ENCODE measurements at regions not wholly inside any gene's neighbourhood (a gene's known extent, or its start where the extent isn't known, plus 50 kb on each side); places are given as distances from the start of the nearest gene placed in this dataset.
"Not testable (repeated sequence)": the region's sequence is repeated elsewhere in the genome, so short reads cannot be mapped to it uniquely, and the experiment has no call there.

DNA sequence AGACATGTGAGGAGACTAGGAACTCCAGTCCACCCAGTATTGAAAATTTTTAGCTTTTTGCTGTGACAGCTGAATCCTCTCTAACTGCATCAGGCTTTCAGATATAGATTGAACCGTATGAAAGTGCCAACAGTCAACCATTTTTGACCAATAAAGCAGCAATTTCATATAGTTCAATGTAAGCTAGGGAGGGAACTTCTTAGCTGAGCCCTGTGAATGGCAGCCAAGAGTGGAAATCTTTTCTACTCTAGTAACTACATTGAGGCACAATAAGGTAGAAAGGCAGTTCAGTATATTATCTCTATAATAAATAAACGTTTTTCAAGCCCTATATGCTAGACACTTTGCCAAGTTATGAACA, 96.3 kb upstream of the TANK start:
- DNase-seq (ENCODE audit: low read depth): no peak

DNA sequence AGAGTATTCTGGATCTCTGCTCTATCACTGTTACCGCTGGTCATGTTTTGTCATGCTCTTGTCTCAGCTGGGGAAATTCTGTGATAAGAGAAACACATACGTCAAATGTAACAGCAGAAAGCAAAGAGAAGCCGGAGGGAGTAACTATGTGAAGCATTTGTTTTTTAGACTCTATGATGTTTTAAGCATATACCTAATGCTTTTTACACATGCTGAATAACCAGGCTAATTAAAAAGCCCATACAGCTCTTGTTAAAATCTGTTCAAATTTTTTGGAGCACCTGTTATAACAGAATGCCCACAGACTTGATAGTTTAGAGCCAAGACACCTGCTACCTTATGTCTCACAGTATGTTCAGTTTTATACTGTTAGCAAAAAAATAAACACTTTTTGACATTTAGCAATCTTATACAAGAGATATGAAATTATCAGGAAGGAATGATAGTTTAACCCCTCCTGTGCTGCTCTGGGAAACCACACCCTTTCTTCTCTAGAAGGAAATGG, 92.3 kb upstream of the TANK start:
- DNase-seq (ENCODE audit: low read depth): no peak

- peak; percentile 55 for DNase-seq (ENCODE audit: low read depth)
These were observed 91.6 kb upstream of the TANK start for GRCh38 chr2:161068670-161069069.

- no peak for DNase-seq (ENCODE audit: low read depth)
These were observed 89.3 kb upstream of the TANK start for GRCh38 chr2:161070693-161071479.

DNA sequence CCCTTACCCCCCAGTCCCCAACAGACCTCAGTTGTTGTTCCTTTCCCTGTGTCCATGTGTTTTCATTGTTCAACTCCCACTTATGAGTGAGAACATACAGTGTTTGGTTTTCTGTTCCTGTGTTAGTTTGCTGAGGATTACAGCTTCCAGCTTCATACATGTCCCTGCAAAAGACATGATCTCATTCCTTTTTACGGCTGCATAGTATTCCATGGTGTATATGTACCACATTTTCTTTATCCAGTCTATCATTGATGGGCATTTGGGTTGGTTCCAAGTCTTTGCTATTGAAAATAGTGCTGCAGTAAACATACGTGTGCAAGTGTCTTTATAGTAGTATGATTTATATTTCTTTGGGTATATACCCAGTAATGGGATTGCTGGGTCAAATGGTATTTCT, 87.8 kb upstream of the TANK start:
- not testable (repeated sequence) for DNase-seq (ENCODE audit: low read depth)

- DNase-seq (ENCODE audit: low read depth): no peak
These were observed 84.5 kb upstream of the TANK start for GRCh38 chr2:161075701-161076100.

- no peak for DNase-seq (ENCODE audit: low read depth)
These were observed 83.3 kb upstream of the TANK start for GRCh38 chr2:161076936-161077335.

DNA sequence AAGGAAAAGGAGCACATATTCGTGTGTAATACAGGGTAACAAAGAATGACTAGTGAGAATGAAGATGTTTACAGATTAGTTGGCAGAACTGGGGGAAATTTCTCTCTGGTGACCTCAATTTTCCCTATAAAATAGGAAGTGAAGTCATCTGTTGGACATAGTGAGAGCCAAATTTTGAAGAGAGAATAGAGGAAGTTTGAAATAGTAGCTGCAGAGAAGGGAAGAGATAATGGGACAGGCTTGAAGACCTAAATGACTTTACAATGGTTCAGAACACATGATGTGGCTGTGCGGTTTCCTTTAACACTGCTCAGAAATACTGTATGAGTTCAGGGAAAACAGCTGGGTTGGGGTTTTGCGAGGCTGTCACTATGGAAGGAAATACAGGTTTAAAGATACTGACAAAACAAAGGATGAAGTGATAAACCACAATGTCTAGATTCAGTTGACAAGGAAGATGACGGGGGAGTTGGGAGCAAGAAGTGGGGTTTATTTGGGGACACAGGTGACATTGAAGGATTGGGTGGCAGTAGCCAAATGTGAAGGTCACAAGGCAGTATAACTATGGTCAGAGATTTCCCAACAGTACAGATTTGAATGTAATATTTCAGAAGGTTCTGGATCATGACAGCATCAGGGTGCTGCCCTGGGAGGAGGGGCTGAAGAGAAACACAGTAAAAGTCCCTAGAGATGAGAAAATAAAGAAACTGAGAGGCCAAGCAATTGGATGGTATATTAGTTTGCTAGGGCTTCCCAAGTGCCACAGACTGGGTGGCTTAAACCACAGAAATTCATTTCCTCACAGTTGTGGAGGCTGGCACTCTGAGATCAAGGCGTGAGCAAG, 82.6 kb upstream of the TANK start:
- no peak for DNase-seq (ENCODE audit: low read depth)

DNA sequence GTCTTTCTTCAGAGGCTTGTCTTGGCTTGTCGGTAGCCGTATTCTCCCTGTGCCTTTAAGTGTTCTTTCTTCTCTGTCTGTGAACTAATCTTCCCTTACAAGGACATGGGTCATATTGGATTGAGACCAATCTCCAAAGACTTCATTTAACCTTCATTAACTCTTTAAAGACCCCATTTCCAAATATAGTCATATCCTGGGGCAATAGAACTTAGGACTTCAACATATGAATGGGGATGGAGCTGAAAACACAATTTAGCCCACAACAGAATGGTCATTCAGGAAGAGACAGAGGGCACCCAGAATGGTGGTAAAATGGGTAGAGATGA, 82.1 kb upstream of the TANK start:
- no peak for DNase-seq (ENCODE audit: low read depth)

DNA sequence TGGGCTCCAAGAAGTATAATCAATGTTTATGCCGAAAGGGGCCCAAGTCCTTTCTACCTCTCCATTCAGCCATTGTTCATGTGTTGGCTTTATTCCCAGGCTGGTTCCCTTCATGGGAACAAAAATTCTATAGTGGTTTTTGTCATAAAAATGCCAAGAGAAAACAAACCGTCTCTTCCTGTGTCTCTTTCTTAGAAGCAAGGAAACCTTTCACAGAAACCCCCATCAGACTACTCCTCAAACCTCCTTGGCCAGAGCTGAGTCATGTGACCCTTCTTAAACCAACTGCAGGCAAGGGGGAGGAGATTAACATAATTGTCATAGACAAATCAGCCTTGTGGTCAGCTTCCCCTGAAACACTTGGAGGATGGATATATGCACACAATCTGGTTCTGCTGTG, 75.1 kb upstream of the TANK start:
- DNase-seq (ENCODE audit: low read depth): no peak

DNA sequence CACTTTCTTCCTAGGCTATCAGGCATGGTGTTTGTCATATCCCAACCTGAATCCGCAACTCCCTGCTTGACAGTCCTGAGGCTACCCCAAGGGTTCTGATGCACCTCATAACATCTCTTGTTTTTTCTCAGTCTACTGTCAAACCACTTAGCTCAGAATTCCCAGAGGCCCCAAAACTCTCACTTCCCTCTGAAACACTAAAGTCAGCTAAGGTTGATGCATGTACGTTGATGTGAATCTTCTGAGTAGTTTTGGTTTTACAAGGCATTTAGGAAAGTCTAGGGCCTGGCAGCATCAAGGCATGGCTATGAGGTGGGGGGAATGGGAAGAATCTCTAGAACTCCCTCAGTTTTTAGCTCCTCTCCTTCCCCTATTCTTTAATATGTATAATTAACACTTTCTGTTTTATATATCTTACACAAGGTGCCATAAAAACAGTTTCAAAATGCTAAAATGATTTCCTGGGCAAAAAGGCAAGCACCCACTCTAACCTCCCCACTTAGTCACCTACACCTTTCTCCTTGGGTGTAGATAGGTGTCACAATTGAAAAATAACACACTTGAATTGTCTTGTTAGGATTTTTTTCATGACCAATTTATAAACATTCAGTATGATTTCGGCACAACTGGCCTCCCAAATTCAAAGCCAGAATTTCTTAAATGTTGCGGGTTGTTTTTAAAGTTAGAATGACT, 71.4 kb upstream of the TANK start:
- DNase-seq (ENCODE audit: low read depth): no peak

DNA sequence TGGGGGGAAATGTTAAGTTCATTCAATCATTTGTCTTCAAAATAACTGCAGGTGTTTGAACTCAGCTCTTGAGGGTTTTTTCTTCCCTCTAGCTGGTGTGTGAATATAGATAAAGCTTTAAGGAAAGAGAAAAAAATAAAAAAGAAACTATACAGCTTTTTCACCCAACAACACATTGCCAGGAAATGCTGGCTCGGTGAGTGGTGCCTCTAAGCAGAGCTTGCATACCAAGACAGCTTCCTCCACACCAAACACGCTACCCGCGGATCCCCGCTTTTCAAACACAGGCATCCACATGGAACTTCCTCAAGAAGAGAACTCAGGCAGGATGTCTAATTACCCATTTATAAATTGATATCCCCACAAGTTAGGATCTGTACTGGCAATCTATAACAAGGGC, 69.8 kb upstream of the TANK start:
- no peak for DNase-seq (ENCODE audit: low read depth)

GRCh38 chr2:161095314-161095713, 64.9 kb upstream of the TANK start:
- no peak for DNase-seq (ENCODE audit: low read depth)

DNA sequence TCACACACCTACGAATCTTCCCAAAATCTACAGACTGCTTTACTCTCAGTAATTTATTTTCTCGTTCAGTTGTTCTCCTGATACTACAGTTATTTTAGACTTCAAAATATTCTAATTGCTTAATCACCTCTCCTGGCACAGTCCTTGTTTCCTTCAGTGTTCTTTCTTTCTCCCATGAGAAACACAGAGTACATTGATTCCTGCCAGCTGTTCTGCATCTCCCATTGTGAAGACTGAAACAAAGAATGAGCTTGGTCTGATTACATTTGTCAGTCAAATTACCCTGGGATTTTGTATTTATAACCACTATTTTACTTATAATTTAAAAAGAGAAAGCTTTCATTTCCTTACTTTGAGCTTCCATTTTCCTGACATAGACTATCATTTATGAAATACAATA, 63.9 kb upstream of the TANK start:
- DNase-seq (ENCODE audit: low read depth): peak; percentile 22

DNA sequence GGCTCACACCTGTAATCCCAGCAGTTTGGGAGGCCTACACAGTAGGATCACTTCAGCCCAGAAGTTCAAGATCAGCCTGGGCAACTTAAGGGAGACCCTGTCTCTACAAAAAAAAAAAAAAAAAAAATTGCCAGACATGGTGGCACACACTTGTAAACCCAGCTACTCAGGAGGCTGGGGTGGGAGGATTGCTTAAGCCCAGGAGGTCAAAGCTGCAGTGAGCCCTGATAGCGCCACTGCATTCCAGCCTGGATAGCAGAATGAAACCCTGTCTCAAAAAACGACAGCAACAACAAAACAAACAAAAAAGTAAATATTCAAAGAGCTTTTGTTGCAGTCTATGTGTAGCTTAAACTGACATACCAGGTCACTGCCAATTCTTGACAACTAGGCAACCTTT, 63.1 kb upstream of the TANK start:
- DNase-seq (ENCODE audit: low read depth): no peak

- DNase-seq (ENCODE audit: low read depth): no peak
These were observed 59.9 kb upstream of the TANK start for GRCh38 chr2:161100211-161100895.

- no peak for DNase-seq (ENCODE audit: low read depth)
These were observed 58.8 kb upstream of the TANK start for GRCh38 chr2:161101406-161101805.

- DNase-seq (ENCODE audit: low read depth): no peak
These were observed 57.3 kb upstream of the TANK start for GRCh38 chr2:161102770-161103450.

- no peak for DNase-seq (ENCODE audit: low read depth)
These were observed 56.8 kb upstream of the TANK start for GRCh38 chr2:161103451-161103831.

DNA sequence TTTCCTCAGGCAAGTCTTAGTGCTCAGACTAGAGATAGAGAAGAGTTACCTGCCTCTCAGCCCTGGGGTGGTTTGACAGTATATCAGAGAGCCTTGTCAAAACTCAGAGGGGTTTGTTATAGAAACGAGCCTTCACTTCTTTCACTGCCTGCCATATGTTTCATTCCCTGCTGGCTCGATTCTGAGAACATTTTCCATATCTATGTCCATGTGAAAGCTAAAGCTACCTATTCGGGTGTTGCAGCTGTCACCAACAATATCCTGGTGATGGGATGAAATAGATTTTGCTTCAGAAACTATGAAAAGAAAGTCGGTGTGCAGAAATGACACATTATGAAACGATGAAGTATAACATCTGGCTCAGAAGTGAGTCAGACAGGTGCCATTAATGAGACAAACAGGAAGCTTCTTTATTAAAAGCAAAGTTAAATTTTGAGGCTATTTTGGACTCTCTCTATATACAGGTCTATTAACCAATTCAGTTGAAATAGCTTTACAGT, 56.1 kb upstream of the TANK start:
- no peak for DNase-seq (ENCODE audit: low read depth)

DNA sequence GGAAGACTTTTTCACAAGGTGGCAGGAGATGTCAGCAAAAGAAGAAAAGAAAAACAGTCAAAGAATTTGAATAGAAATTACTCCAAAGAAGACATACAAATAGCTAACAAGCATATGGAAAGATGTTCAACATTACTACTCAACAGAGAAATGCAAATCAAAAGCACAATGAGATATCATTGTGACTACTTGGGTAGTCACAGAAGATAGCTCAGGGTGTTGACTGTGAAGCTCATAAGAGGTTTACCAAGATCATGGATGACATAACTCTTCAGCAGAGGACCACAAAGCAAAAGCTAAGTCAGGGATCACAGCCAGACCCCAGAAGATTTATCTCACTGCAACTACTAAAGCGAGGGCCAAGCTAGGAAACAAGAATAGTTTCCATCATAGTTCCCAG, 53.0 kb upstream of the TANK start:
- DNase-seq (ENCODE audit: low read depth): no peak

All from renal cortical epithelial cell (primary cell).